Skeletal muscle satellite cell (primary cell): ENCODE measurements at regions not wholly inside any gene's neighbourhood (a gene's known extent, or its start where the extent isn't known, plus 50 kb on each side); places are given as distances from the start of the nearest gene placed in this dataset.
"Not testable (repeated sequence)": the region's sequence is repeated elsewhere in the genome, so short reads cannot be mapped to it uniquely, and the experiment has no call there.

Source experiments
- H3K27me3 ChIP-seq: 2 replicates; pipeline ENCODE4 v1.7.0; 2013; ENCODE audit warnings: low read length; ENCODE audit not compliant: control insufficient read depth, insufficient read depth
- H3K36me3 ChIP-seq: 2 replicates; pipeline ENCODE4 v1.7.0; 2013; ENCODE audit warnings: mild to moderate bottlenecking, control low read depth, low read length; ENCODE audit not compliant: insufficient read depth
- H3K4me1 ChIP-seq: 2 replicates; pipeline ENCODE4 v1.7.0; 2013; ENCODE audit warnings: low read length; ENCODE audit not compliant: control insufficient read depth, insufficient read depth
- H3K4me2 ChIP-seq: 2 replicates; pipeline ENCODE4 v1.7.0; 2013; ENCODE audit warnings: mild to moderate bottlenecking, low read length
- H3K4me3 ChIP-seq: 2 replicates; pipeline ENCODE4 v1.7.0; 2013; ENCODE audit warnings: low read length
- H3K9ac ChIP-seq: 2 replicates; pipeline ENCODE4 v1.7.0; 2013; ENCODE audit warnings: mild to moderate bottlenecking, low read depth, low read length, moderate library complexity
- H3K9me3 ChIP-seq: replicated peaks from 2 replicates; pipeline ENCODE4 v1.7.0; 2013; ENCODE audit warnings: mild to moderate bottlenecking, control low read depth, low read length

- Histone ChIP-seq H3K4me2 (no peak overlapping the region), H3K9ac (peak overlapping the region; percentile 28)
These were observed 269.9 kb upstream of the PAPPA start for GRCh38 chr9:115883467-115884329.

GRCh38 chr9:115884846-115885245 is 268.7 kb upstream of the PAPPA start:
- no peaks in the 10 kb centered on the region for H3K9me3 ChIP-seq
- H3K27me3 ChIP-seq, result no peaks in the 10 kb centered on the region
- no peak overlapping the region for H3K4me2 ChIP-seq
- H3K4me1 ChIP-seq, result peaks cover 14% of the 10 kb centered on the region
- no peak overlapping the region for H3K4me3 ChIP-seq
- H3K9ac ChIP-seq, result no peak overlapping the region
- H3K36me3 ChIP-seq, result no peaks in the 10 kb centered on the region

More at GRCh38 chr9:115883467-115884329, 269.9 kb upstream of the PAPPA start:
- H3K27me3 ChIP-seq, result no peaks in the 10 kb centered on the region
- peaks cover 14% of the 10 kb centered on the region for H3K4me1 ChIP-seq
- H3K36me3 ChIP-seq, result no peaks in the 10 kb centered on the region
- H3K9me3 ChIP-seq, result no peaks in the 10 kb centered on the region
- no peak overlapping the region for H3K4me3 ChIP-seq

- no peaks in the 10 kb centered on the region for H3K36me3 ChIP-seq
- no peak overlapping the region for H3K4me3 ChIP-seq
- no peak overlapping the region for H3K9ac ChIP-seq
- H3K4me1 ChIP-seq, result peaks cover 13% of the 10 kb centered on the region
- H3K27me3 ChIP-seq, result no peaks in the 10 kb centered on the region
- H3K9me3 ChIP-seq, result no peaks in the 10 kb centered on the region
- no peak overlapping the region for H3K4me2 ChIP-seq
These were observed 265.5 kb upstream of the PAPPA start for GRCh38 chr9:115888131-115888530.

- Histone ChIP-seq H3K27me3 (no peaks in the 10 kb centered on the region), H3K36me3 (no peaks in the 10 kb centered on the region), H3K9ac (no peak overlapping the region), H3K4me3 (no peak overlapping the region), H3K9me3 (no peaks in the 10 kb centered on the region), H3K4me2 (no peak overlapping the region), H3K4me1 (peaks cover 8% of the 10 kb centered on the region)
These were observed 261.7 kb upstream of the PAPPA start for GRCh38 chr9:115891929-115892328.

- not testable (repeated sequence) for H3K4me3 ChIP-seq, H3K9ac ChIP-seq, H3K9me3 ChIP-seq, H3K36me3 ChIP-seq, H3K4me2 ChIP-seq, H3K27me3 ChIP-seq, H3K4me1 ChIP-seq
These were observed 255.1 kb upstream of the PAPPA start for GRCh38 chr9:115898478-115898877.

GRCh38 chr9:115900698-115901097 is 252.9 kb upstream of the PAPPA start:
- Histone ChIP-seq H3K9me3 (no peaks in the 10 kb centered on the region), H3K9ac (no peak overlapping the region), H3K27me3 (no peaks in the 10 kb centered on the region), H3K36me3 (no peaks in the 10 kb centered on the region), H3K4me2 (no peak overlapping the region), H3K4me1 (no peaks in the 10 kb centered on the region), H3K4me3 (no peak overlapping the region)

- H3K4me2 ChIP-seq, result no peak overlapping the region
- H3K27me3 ChIP-seq, result no peaks in the 10 kb centered on the region
- no peaks in the 10 kb centered on the region for H3K4me1 ChIP-seq
- no peak overlapping the region for H3K4me3 ChIP-seq
- no peaks in the 10 kb centered on the region for H3K9me3 ChIP-seq
- no peak overlapping the region for H3K9ac ChIP-seq
- no peaks in the 10 kb centered on the region for H3K36me3 ChIP-seq
These were observed 242.6 kb upstream of the PAPPA start for GRCh38 chr9:115910959-115911358.

GRCh38 chr9:115912086-115912485 is 241.5 kb upstream of the PAPPA start:
- H3K27me3 ChIP-seq, result no peaks in the 10 kb centered on the region
- no peak overlapping the region for H3K4me3 ChIP-seq
- H3K36me3 ChIP-seq, result no peaks in the 10 kb centered on the region
- no peak overlapping the region for H3K9ac ChIP-seq
- H3K4me2 ChIP-seq, result no peak overlapping the region
- no peaks in the 10 kb centered on the region for H3K4me1 ChIP-seq
- no peaks in the 10 kb centered on the region for H3K9me3 ChIP-seq

- no peaks in the 10 kb centered on the region for H3K36me3 ChIP-seq
- H3K9me3 ChIP-seq, result no peaks in the 10 kb centered on the region
- no peaks in the 10 kb centered on the region for H3K4me1 ChIP-seq
- no peak overlapping the region for H3K4me3 ChIP-seq
- H3K27me3 ChIP-seq, result no peaks in the 10 kb centered on the region
- no peak overlapping the region for H3K9ac ChIP-seq
- H3K4me2 ChIP-seq, result no peak overlapping the region
These were observed 239.9 kb upstream of the PAPPA start for GRCh38 chr9:115913696-115914095.

- Histone ChIP-seq H3K36me3 (no peaks in the 10 kb centered on the region), H3K4me1 (no peaks in the 10 kb centered on the region), H3K4me3 (no peak overlapping the region), H3K9ac (no peak overlapping the region), H3K27me3 (no peaks in the 10 kb centered on the region), H3K9me3 (no peaks in the 10 kb centered on the region), H3K4me2 (no peak overlapping the region)
These were observed 239.3 kb upstream of the PAPPA start for GRCh38 chr9:115914291-115914690.

GRCh38 chr9:115921301-115921700 is 232.3 kb upstream of the PAPPA start:
- H3K36me3 ChIP-seq, result no peaks in the 10 kb centered on the region

GRCh38 chr9:115922444-115922843 is 231.1 kb upstream of the PAPPA start:
- no peak overlapping the region for H3K9ac ChIP-seq

More at GRCh38 chr9:115921301-115921700, 232.3 kb upstream of the PAPPA start:
- no peak overlapping the region for H3K4me2 ChIP-seq
- no peaks in the 10 kb centered on the region for H3K27me3 ChIP-seq
- H3K4me3 ChIP-seq, result no peak overlapping the region
- H3K9me3 ChIP-seq, result no peaks in the 10 kb centered on the region
- peaks cover 14% of the 10 kb centered on the region for H3K4me1 ChIP-seq
- H3K9ac ChIP-seq, result no peak overlapping the region

More at GRCh38 chr9:115922444-115922843, 231.1 kb upstream of the PAPPA start:
- H3K9me3 ChIP-seq, result no peaks in the 10 kb centered on the region
- no peaks in the 10 kb centered on the region for H3K36me3 ChIP-seq
- H3K4me1 ChIP-seq, result peaks cover 14% of the 10 kb centered on the region
- H3K4me3 ChIP-seq, result no peak overlapping the region
- no peak overlapping the region for H3K4me2 ChIP-seq
- H3K27me3 ChIP-seq, result no peaks in the 10 kb centered on the region
